ENCODE measurements at regions not wholly inside any gene's neighbourhood (a gene's known extent, or its start where the extent isn't known, plus 50 kb on each side); places are given as distances from the start of the nearest gene placed in this dataset.
A peak's percentile ranks its signal among the peaks of the same experiment; 100 is the strongest.

- no peak for DNase-seq
- H3K27ac ChIP-seq (replicated peaks), result peak overlapping the region; percentile 64
Observed at GRCh38 chr12:18899162-18899561, 161.2 kb downstream of the CAPZA3 start.

GRCh38 chr12:18899678-18900317 is 161.9 kb downstream of the CAPZA3 start:
- Histone ChIP-seq H3K4me1 (peaks cover 6% of the 10 kb centered on the region), H3K27me3 (ENCODE audit: low read depth) (no peaks in the 10 kb centered on the region), H3K9me3 (replicated peaks) (peaks cover 6% of the 10 kb centered on the region), H3K36me3 (no peaks in the 10 kb centered on the region), H3K27ac (replicated peaks) (peak overlapping the region; percentile 64), H3K4me3 (no peak overlapping the region)
- TF ChIP-seq CTCF (IDR thresholded peaks at IDR 0.05; ENCODE audit: borderline replicate concordance), result no peak
- DNase-seq, result no peak
- intact Hi-C loops (cut with micrococcal nuclease), result no loop called here

More at GRCh38 chr12:18899162-18899561, 161.2 kb downstream of the CAPZA3 start:
- no peaks in the 10 kb centered on the region for H3K27me3 ChIP-seq (ENCODE audit: low read depth)
- no peaks in the 10 kb centered on the region for H3K36me3 ChIP-seq
- H3K4me3 ChIP-seq, result no peak overlapping the region
- no peak for TF ChIP-seq CTCF (IDR thresholded peaks at IDR 0.05; ENCODE audit: borderline replicate concordance)
- peaks cover 6% of the 10 kb centered on the region for H3K9me3 ChIP-seq (replicated peaks)
- peaks cover 6% of the 10 kb centered on the region for H3K4me1 ChIP-seq
- intact Hi-C loops (cut with micrococcal nuclease), result no loop called here

GRCh38 chr12:18905134-18905533 is 167.2 kb downstream of the CAPZA3 start:
- no peak for DNase-seq
- no peaks in the 10 kb centered on the region for H3K36me3 ChIP-seq
- intact Hi-C loops (cut with micrococcal nuclease), result no loop called here
- no peak overlapping the region for H3K4me3 ChIP-seq
- H3K27me3 ChIP-seq (ENCODE audit: low read depth), result no peaks in the 10 kb centered on the region
- no peak overlapping the region for H3K27ac ChIP-seq (replicated peaks)
- peaks cover 6% of the 10 kb centered on the region for H3K9me3 ChIP-seq (replicated peaks)
- no peak for TF ChIP-seq CTCF (IDR thresholded peaks at IDR 0.05; ENCODE audit: borderline replicate concordance)
- H3K4me1 ChIP-seq, result peaks cover 11% of the 10 kb centered on the region

- no peak for TF ChIP-seq CTCF (IDR thresholded peaks at IDR 0.05; ENCODE audit: borderline replicate concordance)
- intact Hi-C loops (cut with micrococcal nuclease), result no loop called here
- no peak overlapping the region for H3K4me3 ChIP-seq
- no peaks in the 10 kb centered on the region for H3K27me3 ChIP-seq (ENCODE audit: low read depth)
- H3K9me3 ChIP-seq (replicated peaks), result peaks cover 7% of the 10 kb centered on the region
- DNase-seq, result no peak
- H3K36me3 ChIP-seq, result no peaks in the 10 kb centered on the region
- H3K4me1 ChIP-seq, result peaks cover 11% of the 10 kb centered on the region
- H3K27ac ChIP-seq (replicated peaks), result peak overlapping the region; percentile 71
Observed at GRCh38 chr12:18906395-18906794, 168.5 kb downstream of the CAPZA3 start.

- H3K27ac ChIP-seq (replicated peaks), result peak overlapping the region; percentile 71
- intact Hi-C loops (cut with micrococcal nuclease), result no loop called here
- no peak for TF ChIP-seq CTCF (IDR thresholded peaks at IDR 0.05; ENCODE audit: borderline replicate concordance)
- no peak for DNase-seq
- H3K9me3 ChIP-seq (replicated peaks), result peaks cover 14% of the 10 kb centered on the region
- no peaks in the 10 kb centered on the region for H3K27me3 ChIP-seq (ENCODE audit: low read depth)
- no peaks in the 10 kb centered on the region for H3K36me3 ChIP-seq
- H3K4me3 ChIP-seq, result no peak overlapping the region
- H3K4me1 ChIP-seq, result peaks cover 11% of the 10 kb centered on the region
Observed at GRCh38 chr12:18907127-18907526, 169.2 kb downstream of the CAPZA3 start.

Measured in left ventricle myocardium inferior (tissue), 1 donor.